SK-N-SH (cell line): ENCODE measurements at regions not wholly inside any gene's neighbourhood (a gene's known extent, or its start where the extent isn't known, plus 50 kb on each side); places are given as distances from the start of the nearest gene placed in this dataset.
"Not testable (repeated sequence)": the region's sequence is repeated elsewhere in the genome, so short reads cannot be mapped to it uniquely, and the experiment has no call there.

Experiments
- CTCF ChIA-PET: fragments of 300-600, 350-600 bp; formaldehyde crosslinking; extraction: SDS; loops from one replicate; lab custom pipeline; 2021; lab: Yijun Ruan, JAX
- POLR2A ChIA-PET: fragments of 350-600 bp; sonication (Branson Sonifier 250); formaldehyde crosslinking; extraction: SDS; loops from one replicate; lab custom pipeline; 2020; ENCODE audit warnings: antibody characterized with exemption, inconsistent platforms; lab: Yijun Ruan, JAX
- DNase-seq: peaks from one replicate; pipeline ENCODE4 v3.0.0; 2012
- H2AFZ ChIP-seq: fragments of 200-600 bp; sonication (generic); 2 replicates; pipeline ENCODE4 v1.8.1; 2016; ENCODE audit warnings: antibody characterized with exemption, mild to moderate bottlenecking, low read depth
- H3F3A ChIP-seq: fragments of 200-600 bp; sonication (generic); replicated peaks from 2 replicates; pipeline ENCODE3; 2016; ENCODE audit warnings: antibody characterized with exemption, mild to moderate bottlenecking; ENCODE audit not compliant: insufficient read depth
- H3K27ac ChIP-seq, 2 experiments: fragments of 200-500 bp in 1 of 2; fragments of 200-600 bp in 1 of 2; sonication (Bioruptor generic) in 1 of 2; sonication (generic), shearing (Covaris generic) in 1 of 2; 2 replicates each; pipeline versions ENCODE4 v1.5.1 to v1.6.1; 2014 to 2016; ENCODE audit warnings: low read depth in 2 of 2, inconsistent platforms in 1 of 2, low read length in 1 of 2, mild to moderate bottlenecking in 1 of 2, mixed read lengths in 1 of 2
- H3K27me3 ChIP-seq: fragments of 200-600 bp; sonication (generic), shearing (Covaris generic); 2 replicates; pipeline ENCODE4 v1.6.1; 2016; ENCODE audit warnings: mixed run types; ENCODE audit not compliant: insufficient read depth
- H3K36me3 ChIP-seq, 2 experiments: fragments of 200-500 bp in 1 of 2; fragments of 200-600 bp in 1 of 2; sonication (Bioruptor generic) in 1 of 2; sonication (generic) in 1 of 2; replicated peaks in 1 of 2; 2 replicates each; pipeline versions ENCODE3 to v1.5.1; 2014 to 2016; ENCODE audit warnings: low read length in 1 of 2, mild to moderate bottlenecking in 1 of 2; ENCODE audit not compliant: insufficient read depth in 2 of 2, control insufficient read depth in 1 of 2
- H3K4me1 ChIP-seq, 2 experiments: fragments of 200-500 bp in 1 of 2; fragments of 200-600 bp in 1 of 2; sonication (Bioruptor generic) in 1 of 2; sonication (generic), shearing (Covaris generic) in 1 of 2; 2 replicates each; pipeline versions ENCODE4 v1.5.1 to v1.6.1; 2014 to 2016; ENCODE audit warnings: low read depth in 1 of 2, low read length in 1 of 2, mixed run types in 1 of 2; ENCODE audit not compliant: insufficient read depth in 2 of 2, control insufficient read depth in 1 of 2
- H3K4me2 ChIP-seq: fragments of 200-600 bp; sonication (generic), shearing (Covaris generic); 2 replicates; pipeline ENCODE4 v1.6.1; 2017; ENCODE audit warnings: mixed run types
- H3K4me3 ChIP-seq, 2 experiments: fragments of 200-500 bp in 1 of 2; fragments of 200-600 bp in 1 of 2; sonication (Bioruptor generic) in 1 of 2; sonication (generic), shearing (Covaris generic) in 1 of 2; 2 replicates each; pipeline versions ENCODE4 v1.5.1 to v1.8.1; 2014 to 2016; ENCODE audit warnings: low read depth in 2 of 2, inconsistent platforms in 1 of 2, low read length in 1 of 2, mild to moderate bottlenecking in 1 of 2, mixed read lengths in 1 of 2, moderate library complexity in 1 of 2
- H3K79me2 ChIP-seq: fragments of 200-600 bp; sonication (generic); 2 replicates; pipeline ENCODE4 v1.8.1; 2017; ENCODE audit warnings: mild to moderate bottlenecking; ENCODE audit not compliant: insufficient read depth
- H3K9ac ChIP-seq: fragments of 200-600 bp; sonication (generic); 2 replicates; pipeline ENCODE4 v1.6.1; 2017; ENCODE audit warnings: mixed run types
- H3K9me2 ChIP-seq: fragments of 200-600 bp; sonication (generic); 2 replicates; pipeline ENCODE4 v1.6.1; 2017; ENCODE audit warnings: mixed run types
- H3K9me3 ChIP-seq: fragments of 200-600 bp; sonication (generic); 2 replicates; pipeline ENCODE4 v1.6.1; 2017; ENCODE audit warnings: mixed run types, mild to moderate bottlenecking, moderate library complexity
- H4K20me1 ChIP-seq: fragments of 200-600 bp; sonication (generic); 2 replicates; pipeline ENCODE4 v1.6.1; 2017; ENCODE audit warnings: mild to moderate bottlenecking, mixed run types; ENCODE audit not compliant: insufficient read depth
- NRF1 ChIP-seq: IDR thresholded peaks from 2 replicates; pipeline ENCODE4 v1.6.1; 2012; ENCODE audit warnings: low read depth, mild to moderate bottlenecking, low read length
- POLR2AphosphoS5 ChIP-seq: IDR thresholded peaks from 2 replicates; pipeline ENCODE4 v1.6.1; 2012; ENCODE audit warnings: low read depth, low read length
- WGBS: methylation state at CpG from one replicate; pipeline ENCODE4 v1.1.6; 2017; ENCODE audit warnings: low lambda C conversion rate; 5-methylcytosine and 5-hydroxymethylcytosine counted together

DNA sequence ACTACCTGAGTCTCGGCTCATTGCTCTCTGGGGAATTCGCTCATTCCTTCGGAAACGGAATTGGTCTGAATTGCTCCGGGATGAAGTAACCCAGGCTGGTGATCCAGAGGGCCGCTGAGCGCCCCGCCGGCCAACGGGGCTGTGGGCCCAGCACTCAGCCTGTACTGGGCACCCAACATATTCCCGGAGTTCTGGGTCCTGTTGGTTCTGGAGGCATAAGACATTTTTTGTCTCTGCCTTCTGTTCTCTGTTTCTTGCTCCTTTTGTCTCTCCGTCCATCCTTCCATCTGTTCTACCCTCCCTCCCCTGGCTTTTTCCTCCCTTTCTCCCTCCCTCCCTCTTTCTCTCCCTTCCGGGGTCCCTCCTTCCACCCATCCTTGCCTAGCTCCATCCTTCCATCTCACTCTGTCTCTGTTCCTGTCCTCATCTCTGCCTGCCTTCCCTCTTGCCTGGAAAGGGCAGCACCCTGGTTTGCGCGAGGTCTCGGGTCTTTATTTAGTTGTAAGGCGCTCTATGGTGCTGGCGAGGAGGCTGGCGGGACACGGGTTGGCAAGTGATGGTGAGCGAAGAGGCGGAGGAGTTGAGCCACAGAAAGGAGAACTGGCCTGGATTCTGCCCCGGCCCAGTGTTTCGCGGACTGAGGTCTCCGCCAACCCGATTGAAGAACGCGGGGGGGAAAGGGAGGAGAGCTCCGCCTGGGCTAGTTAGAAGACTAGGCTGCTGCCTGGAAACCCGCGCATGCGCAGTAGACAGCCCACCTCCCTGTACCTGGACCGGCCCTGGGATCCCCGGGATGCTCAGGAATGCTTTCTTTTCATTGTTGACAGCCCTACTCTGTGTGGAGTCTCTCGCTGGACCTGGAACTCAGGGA is 1468.0 kb downstream of the FOXD4L5 start:
- Histone ChIP-seq H3F3A (no peaks in the 10 kb centered on the region), H3K27ac (no peak overlapping the region), H2AFZ (peak overlapping the region; percentile 81), H3K36me3 (no peaks in the 10 kb centered on the region), H3K27me3 (no peaks in the 10 kb centered on the region), H3K4me2 (peak overlapping the region; percentile 62), H3K9me3 (no peaks in the 10 kb centered on the region)
- DNase-seq, result peak; percentile 90
- POLR2A ChIA-PET, result interaction anchor here (1.1 to 1.4 kb wide), 3 partner anchors 1015 to 1018 kb away, joined by 4 to 9 read pairs (median 4); no protein-coding TSS in a partner anchor
- 55% methylated on average over 36 of the region's 36 CpGs for whole genome bisulfite sequencing
- CTCF ChIA-PET, result no interaction called here
- TF ChIP-seq POLR2AphosphoS5 (no peak), NRF1 (peak; percentile 73)
- TF ChIP-seq, all 33 proteins: peak for 1
- no peaks in the 10 kb centered on the region; the same call in 1 of the 2 replicates for H3K9me2 ChIP-seq
- peak overlapping the region; percentile 27 to 62 for H3K4me3 ChIP-seq
- H3K79me2 ChIP-seq, result no peaks in the 10 kb centered on the region
- peaks cover 0 to 8% of the 10 kb centered on the region in 2 experiments; a peak in 1 of 4 replicates for H3K4me1 ChIP-seq
- no peaks in the 10 kb centered on the region for H4K20me1 ChIP-seq
- H3K9ac ChIP-seq, result no peak overlapping the region

DNA sequence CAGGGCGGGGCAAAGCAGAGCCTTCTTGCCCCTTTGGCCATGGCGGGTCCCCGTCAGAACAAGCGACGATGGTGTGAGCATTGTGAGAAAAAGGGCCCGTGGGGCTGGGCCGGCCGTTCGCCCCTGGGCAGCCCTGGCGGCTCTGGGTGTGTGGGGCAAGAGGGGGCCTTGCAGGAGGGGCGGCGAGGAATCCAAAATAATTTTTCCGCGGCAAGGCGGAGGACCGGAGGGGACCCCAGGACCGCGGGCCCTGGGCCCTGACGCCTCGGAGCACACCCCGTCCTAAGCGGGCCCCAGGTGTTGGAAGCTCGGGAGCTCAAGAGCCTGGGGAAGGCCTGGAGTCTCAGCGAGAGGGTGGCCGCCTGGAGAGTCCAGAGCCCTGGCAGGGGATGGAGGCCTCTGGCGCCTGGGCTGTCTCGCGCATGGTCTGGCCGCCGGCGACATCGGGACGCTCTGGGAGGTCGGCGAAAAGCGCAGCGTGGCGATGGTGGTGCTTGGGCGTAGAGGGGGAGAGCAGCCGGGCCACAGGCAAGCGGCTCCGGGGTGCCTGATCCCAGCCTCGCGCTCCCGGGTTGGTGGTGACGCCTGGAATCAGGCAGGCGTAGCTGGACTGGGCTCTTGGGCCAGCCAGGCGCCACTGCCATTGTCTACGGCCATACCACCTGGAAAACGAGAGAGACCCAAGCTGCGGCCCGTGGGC is 1469.9 kb downstream of the FOXD4L5 start:
- H3F3A ChIP-seq, H3K9me3 ChIP-seq, H3K4me1 ChIP-seq, H3K9ac ChIP-seq, H3K27ac ChIP-seq, H3K27me3 ChIP-seq, H3K4me2 ChIP-seq, H3K36me3 ChIP-seq, CTCF ChIA-PET, H4K20me1 ChIP-seq, H2AFZ ChIP-seq, POLR2A ChIA-PET, H3K9me2 ChIP-seq, H3K79me2 ChIP-seq, H3K4me3 ChIP-seq: not testable (repeated sequence)
- peak; percentile 11 for DNase-seq
- 71% methylated on average over 24 of the region's 52 CpGs for WGBS

DNA sequence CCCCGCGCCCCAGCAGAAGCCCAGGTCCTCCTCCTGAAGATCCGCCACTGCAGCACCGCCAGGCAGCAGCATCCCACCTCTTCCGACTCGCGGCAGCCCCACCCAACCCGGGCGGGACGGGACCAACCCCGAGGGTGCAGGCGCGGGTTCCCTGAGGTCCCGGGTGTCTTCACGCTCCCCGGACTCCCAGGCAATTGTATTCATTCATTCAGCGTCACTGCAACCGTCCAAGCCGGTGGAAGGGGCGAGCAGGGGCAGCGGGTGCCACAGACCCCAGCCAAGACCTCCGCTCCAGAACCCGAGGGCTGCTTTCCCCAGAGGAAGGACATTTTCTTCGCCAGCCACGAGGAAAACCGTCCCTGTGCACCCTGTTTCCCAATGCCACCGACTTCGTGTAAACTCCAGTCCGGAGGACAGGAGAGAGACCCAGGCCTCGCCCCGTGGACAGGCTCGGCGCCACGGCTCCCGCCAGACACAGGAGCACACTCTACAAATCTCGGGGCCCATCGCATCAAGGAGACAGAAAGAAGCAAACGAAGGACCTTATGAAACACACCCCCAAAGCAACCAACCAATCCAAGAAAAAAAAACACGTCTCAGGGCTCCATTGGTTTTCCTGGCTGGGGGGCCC is 1471.5 kb downstream of the FOXD4L5 start:
- H4K20me1 ChIP-seq, H3K79me2 ChIP-seq, H3K36me3 ChIP-seq, CTCF ChIA-PET, H3F3A ChIP-seq, H3K27ac ChIP-seq, H3K9me3 ChIP-seq, H2AFZ ChIP-seq, H3K27me3 ChIP-seq, H3K9me2 ChIP-seq, H3K4me1 ChIP-seq, H3K9ac ChIP-seq, POLR2A ChIA-PET: not testable (repeated sequence)
- H3K4me3 ChIP-seq, result peak overlapping the region in 1 of 2 experiments; percentile 26; a peak in 1 of 4 replicates
- WGBS, result 68% methylated on average over 38 of the region's 39 CpGs
- DNase-seq, result peak; percentile 6
- 0 out of 2 replicates have a peak overlapping the region, but pooled peaks have one; percentile 28 for H3K4me2 ChIP-seq

DNA sequence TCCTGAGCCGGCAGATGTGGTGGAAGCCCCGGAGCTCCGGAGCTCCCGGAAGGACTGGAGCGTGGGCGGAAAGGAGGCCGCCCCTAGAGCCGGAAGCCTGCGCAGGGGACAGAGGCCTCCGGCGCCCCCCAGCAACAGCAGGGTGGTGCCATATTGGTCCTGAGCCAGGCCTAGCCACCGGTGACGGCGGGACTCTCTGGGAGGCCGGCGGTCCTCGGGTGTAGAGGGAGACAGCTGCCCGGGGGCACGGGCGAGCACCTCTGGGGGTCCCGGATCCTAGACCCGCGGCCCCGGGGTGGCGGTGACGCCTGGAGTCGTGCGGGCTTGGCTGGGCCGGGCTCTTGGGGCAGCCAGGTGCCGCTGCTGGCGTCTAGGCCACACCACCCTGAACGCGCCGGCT is 1472.2 kb downstream of the FOXD4L5 start:
- not testable (repeated sequence) for H3K9me2 ChIP-seq

DNA sequence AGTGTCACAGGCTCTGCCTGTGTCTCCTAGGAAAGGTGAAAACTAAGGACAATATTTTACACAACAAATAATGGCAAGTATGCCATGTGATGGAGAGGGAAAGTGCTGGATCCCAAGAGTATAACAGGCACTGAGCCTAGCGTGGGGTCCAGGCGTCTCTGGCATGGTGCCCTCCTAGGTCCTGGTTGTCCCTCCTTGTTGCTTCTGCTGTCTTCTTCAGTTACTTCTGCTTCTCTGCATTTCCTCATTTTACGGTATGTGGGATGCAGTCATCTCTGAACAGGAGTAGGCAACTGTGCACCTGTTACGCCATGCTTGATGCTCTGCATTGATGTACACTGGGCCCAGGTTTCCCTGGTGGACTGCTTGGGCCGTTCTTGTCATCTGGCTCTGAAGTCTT is 1480.8 kb downstream of the FOXD4L5 start:
- 8% methylated on average over 5 of the region's 5 CpGs for whole genome bisulfite sequencing
- not testable (repeated sequence) for H3K4me3 ChIP-seq, DNase-seq

More for the DNA sequence above, 1472.2 kb downstream of the FOXD4L5 start:
- H3K79me2 ChIP-seq, H3K36me3 ChIP-seq, H3K27ac ChIP-seq, POLR2A ChIA-PET, H3F3A ChIP-seq, H3K4me3 ChIP-seq, H3K4me2 ChIP-seq, H3K9me3 ChIP-seq, H4K20me1 ChIP-seq, H3K9ac ChIP-seq, H2AFZ ChIP-seq, CTCF ChIA-PET, H3K4me1 ChIP-seq, H3K27me3 ChIP-seq: not testable (repeated sequence)
- DNase-seq, result peak; percentile 16
- WGBS, result 34% methylated on average over 9 of the region's 34 CpGs

More for the DNA sequence above, 1480.8 kb downstream of the FOXD4L5 start:
- H2AFZ ChIP-seq, H3K9me3 ChIP-seq, H3K27me3 ChIP-seq, CTCF ChIA-PET, H3K36me3 ChIP-seq, H3F3A ChIP-seq, H4K20me1 ChIP-seq, H3K27ac ChIP-seq, H3K4me2 ChIP-seq, H3K79me2 ChIP-seq, H3K9ac ChIP-seq, H3K4me1 ChIP-seq, H3K9me2 ChIP-seq, POLR2A ChIA-PET: not testable (repeated sequence)
